HG02943 (cell line): ENCODE measurements at regions not wholly inside any gene's neighbourhood (a gene's known extent, or its start where the extent isn't known, plus 50 kb on each side); places are given as distances from the start of the nearest gene placed in this dataset.

Experiments
- ATAC-seq: cut with Tn5 transposase; IDR thresholded peaks from one replicate; pipeline ENCODE4 v1.9.1; 2021; ENCODE audit warnings: mild to moderate bottlenecking, low read depth, moderate library complexity; ENCODE audit not compliant: unreplicated experiment

DNA sequence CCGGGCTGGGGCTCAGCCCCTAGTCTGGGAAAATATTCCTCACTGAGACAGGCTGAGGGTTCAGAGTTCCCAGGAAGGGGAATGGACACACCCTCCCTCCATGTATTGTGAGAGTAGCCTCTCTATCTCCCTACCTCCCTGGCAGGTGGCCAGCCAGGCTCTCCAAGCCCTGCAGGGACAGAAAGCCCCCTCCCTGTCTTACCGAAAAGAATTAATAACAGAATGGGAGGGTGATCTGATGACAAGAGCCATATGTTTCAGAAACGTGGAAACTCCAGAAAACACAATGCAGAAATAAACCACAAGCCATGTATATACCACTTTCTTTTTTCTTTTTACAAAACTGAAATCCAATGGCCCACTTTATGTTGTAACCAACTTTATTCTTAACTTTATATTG is 140.0 kb downstream of the CHST1 start:
- no peak for ATAC-seq

DNA sequence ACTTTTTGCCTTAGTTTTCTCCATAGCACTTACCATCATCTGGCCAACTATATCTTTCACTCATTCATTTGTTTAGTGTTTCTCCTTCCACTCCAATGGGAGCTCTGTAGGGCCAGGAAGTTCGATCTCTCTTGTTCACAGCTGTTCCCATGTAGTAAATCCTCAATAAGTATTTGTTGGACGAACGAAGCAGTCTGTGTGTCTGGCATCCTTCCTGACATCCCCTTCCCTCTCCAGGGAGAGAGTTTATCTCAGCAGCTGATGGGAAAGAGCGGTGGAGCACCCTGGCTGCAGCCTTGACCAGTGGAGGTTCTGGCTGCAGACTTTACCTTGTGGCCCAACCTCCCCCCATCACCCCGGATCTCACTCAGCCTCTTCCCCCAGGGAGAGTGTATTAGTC is 141.7 kb downstream of the CHST1 start:
- ATAC-seq = no peak

- no peak for ATAC-seq
Measured at GRCh38 chr11:45518833-45519535, 146.4 kb downstream of the CHST1 start.

DNA sequence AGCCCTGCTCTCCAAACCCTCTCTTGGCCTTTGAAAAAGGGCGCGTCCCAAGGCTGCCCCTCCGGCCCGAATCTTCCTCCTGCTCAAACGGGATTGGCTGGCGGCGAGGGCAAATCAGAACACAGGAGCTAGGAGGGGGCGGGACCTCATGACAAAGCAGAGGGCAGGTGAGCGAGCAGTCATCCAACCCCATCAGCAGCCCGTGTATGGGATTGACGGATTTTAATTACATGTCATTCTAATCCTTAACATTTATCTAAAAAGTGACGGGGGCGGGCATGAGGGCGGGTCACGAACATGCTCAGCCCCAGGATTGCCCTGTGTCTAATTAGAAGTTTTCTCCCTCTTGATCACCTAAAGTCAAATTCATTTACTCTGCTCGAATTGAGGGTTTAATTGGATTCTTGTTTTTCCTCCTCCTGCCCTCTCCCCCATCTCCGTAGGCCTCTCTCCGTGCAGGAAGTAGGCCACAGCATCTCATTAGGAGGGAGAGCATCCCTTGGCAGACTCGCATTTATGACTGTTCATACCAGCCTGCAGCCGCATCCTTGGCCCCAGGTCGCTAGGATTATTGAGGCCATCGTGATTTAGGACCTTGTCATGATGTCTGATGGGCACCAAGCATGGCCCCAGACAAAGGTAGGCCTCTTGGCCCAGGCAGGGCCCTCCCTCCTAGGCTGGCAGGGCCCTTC is 147.1 kb downstream of the CHST1 start:
- no peak for ATAC-seq

DNA sequence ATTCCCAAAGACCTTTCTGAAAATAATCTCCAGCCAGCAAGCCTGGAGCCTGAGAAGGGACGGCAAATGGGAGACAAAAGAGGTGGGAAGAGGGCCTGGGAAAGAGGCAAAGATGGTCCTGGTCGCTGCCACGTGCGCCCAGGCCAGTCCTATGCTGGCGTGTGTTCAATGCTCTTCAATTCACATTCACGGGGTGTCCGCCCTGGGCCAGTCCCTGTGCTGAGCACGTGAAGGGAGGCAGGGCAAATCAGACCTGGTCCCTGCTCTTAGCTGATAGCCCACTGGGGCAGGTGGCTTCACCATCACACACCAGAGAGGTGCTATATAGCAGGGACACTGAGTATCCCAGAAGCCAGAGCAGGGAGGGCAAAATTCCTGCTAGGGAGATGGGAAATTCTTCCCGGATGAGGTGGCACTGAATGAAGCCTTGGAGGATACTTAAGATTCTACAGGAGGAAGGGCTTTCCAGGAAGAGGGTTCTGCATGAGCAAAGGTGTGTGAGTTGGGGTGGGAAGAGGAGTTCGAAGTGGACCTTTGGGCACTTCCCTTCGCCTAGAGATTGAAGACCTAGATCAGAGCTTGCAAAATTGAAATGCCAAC is 148.2 kb downstream of the CHST1 start:
- no peak for ATAC-seq

GRCh38 chr11:45513821-45514340 is 151.5 kb downstream of the CHST1 start:
- ATAC-seq = no peak

DNA sequence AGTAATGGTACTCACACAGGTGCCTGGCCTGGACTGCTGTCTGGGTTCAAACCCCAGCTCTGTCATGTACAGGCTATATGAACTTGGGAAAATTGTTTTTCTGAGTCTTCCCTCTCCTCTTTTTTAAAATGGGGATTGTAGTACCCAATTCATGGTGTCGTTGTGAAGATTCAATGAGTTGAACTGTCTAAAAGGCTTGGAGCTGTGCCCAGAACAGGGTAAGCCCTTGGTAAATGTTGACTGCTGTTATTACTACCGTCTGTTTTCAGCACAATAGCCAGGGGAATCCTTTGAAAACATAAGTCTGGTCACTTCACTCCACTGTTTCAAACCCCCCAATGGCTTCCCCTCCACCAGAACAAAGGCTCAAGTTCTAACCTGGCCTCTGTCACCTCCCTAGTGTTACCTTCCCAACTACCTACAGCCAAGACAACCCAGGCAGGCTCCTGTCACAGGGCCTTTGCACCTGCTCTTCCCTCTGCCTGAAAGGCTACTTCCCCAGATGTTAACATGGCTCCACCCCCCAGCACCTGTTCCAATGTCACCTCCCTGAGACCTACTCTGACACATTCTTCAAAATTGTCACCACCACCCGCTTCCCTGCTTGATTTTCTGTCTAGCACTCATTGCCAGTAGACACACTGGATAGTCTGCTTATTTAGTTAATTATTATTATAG is 152.8 kb downstream of the CHST1 start:
- ATAC-seq = no peak

- no peak for ATAC-seq
Measured at GRCh38 chr11:45511566-45511965, 153.9 kb downstream of the CHST1 start.

DNA sequence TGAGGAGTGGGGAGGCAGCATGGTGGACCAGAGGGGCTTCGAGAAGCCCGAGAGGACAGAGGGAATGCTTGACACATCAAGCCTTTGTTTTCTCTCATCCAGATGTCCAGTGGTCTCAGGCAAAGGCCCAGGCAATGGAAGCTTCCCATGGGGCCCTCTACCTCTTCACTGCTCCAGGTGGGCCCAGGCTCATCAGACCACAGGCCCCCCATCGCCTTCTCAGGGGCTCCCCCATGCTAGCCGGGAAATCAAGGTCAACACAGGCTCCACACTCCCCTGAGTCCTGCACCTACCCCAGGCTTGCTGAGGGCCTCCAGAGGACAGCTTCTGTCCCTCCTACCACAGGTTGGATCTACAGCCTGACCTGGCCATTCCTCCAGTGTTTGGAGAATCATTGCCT is 157.5 kb downstream of the CHST1 start:
- no peak for ATAC-seq

- no peak for ATAC-seq
Measured at GRCh38 chr11:45503311-45503710, 162.1 kb downstream of the CHST1 start.

- ATAC-seq = no peak
Measured at GRCh38 chr11:45502226-45502545, 163.2 kb downstream of the CHST1 start.

DNA sequence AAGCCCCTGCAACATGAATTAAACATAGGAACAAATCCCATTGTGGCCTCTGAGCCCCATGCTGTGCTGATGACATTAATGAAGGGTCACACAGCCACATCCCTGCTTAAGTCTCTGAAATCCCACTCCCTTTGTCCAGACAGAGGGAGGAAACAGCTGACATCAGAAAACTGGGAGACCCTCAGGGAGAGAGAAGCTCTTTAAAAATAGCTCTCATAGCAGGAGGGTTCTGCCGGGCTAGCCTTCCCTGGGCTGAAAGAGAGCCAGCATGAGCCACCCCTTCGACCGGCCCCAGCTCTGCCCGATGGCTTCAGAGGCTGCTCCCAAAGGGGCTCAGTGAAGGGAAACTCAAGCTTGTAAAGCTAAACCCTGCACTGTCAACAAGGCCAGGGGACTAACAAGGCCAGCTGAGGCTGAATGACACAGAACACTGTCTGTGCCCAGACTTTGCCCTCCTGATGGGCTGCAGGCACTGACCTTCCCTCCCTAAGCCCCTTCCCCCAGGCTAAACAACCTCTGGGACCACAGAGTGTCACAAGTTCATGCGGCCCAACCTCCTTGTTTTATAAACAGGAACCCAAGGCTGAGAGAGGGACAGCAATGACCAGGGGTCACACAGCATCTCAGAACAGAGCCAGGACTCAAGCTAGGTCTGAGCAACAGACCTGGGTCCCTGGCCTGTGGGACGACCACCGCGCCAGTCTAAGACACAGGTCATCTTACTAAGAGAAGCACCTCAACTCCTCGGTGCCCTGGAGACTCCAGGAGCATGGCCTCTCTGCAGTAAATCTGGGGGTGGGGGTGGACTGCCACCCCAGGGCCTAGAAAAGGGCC is 163.8 kb downstream of the CHST1 start:
- ATAC-seq = no peak

DNA sequence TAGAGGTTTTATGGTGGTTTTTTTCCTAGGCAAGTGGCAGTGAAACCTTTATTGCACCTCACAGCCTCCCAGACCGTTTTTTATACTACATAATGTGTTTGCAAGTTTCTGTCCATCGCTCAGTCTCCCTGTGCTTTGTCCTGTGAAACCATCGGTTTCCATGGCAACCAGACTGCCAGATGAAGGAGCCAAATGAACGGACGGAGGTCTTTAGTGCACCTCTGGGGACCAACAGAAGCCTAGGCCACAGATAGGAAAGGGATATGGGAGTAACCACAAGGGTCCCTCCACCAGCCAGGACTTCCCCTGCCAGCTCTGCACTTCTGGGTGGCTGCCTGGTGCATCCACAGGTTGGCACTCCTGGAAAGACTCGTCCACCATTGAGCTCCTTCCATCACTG is 165.0 kb downstream of the CHST1 start:
- ATAC-seq = no peak

DNA sequence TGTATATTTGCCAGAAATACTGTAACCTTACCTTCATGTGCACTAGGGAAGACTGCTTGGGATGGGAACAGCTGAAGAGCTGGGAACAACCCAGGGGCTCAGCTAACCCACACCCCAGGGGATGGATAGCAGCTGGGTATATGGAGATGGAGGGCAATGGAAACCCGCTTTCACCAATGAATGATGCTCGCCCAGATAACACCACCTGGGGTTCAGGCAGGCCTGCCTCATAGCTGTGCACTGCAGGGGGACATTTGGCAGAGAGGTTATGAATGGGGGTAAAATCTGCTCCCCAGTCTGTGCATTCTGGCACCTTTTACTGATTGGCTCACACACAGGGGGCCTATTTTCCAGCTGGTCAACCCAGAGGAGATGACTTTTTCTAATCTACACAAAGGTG is 170.7 kb downstream of the CHST1 start:
- no peak for ATAC-seq

DNA sequence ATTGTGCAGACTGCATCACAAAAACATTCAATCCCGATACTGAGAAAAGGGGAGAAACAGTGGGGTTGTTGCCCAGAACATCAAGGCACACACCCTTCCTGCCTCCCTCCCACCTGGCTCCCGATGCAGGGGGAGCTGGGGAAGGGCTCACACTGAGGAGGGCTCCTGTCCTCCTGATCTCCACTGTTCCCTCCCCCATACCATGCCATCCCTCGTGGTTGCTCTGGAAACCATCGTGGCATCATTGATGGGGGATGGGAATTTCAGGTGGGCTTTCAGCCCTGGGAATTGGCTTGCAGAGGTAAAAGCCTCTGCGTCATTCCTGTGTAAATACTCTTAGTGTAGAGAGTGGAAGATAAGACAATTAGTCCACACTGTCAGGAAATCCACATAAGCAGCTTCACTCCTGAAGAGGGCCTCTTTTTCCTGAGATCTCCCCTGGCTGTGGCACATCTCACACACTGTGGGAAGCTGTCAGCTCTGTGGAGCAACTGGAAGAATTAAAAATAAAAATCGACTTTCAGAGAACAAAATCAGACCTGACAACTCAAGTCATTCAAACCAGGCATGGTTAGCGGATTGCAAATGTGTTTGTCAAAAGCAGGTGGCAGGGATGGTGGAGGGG is 176.0 kb downstream of the CHST1 start:
- no peak for ATAC-seq

DNA sequence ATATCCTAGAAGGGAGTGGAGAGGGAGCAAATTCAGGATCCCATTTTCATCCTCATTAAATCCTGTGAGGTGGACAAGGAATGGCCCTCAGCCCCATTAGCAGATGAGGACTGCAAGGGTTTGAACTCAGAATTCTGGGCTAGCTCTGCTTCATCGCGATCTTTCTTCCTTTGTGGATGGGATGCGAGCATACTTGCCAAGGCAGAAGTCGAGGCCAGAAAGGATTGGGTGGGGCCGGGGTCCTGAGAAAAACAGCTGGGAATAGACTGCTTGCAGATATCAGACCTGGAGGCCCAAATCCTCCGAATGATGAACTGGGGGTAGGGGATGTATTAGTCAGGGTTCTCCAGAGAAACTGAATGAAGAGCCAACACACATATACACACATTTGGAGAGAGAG is 179.0 kb downstream of the CHST1 start:
- no peak for ATAC-seq

GRCh38 chr11:45485070-45485707 is 180.2 kb downstream of the CHST1 start:
- ATAC-seq = no peak

DNA sequence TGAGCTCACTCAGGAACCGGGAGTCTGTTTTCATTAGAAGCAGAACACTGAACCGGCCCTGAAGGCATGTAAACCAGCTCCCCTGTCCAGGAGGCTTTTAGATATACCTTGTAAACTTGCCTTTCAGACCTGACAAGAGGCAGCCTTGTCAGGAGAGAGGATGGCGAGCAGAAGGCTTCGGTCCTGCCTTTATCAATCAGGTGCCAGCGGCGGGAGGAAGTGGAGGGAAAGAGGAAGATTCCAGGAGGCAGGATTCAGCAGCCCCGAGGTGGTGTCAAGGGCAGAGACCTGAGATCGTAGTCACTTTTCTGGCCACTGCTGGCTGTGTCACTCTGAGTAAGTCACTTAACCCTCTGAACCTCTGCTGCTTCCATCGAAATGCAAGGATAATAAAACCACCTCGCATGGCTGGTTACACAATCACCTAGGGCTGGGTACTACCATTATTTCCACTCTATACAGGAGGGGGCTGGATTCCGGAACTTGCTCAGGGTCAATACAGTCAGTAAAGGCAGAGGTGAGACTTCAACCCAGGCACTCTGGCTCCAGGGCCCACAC is 181.0 kb downstream of the CHST1 start:
- ATAC-seq = no peak

- ATAC-seq = no peak
Measured at GRCh38 chr11:45483416-45483815, 182.0 kb downstream of the CHST1 start.
